H1 (cell line): ENCODE measurements at regions not wholly inside any gene's neighbourhood (a gene's known extent, or its start where the extent isn't known, plus 50 kb on each side); places are given as distances from the start of the nearest gene placed in this dataset.

ENCODE experiments used
- ASH2L ChIP-seq: fragments of 200-600, 300-600 bp; sonication (generic); IDR thresholded peaks from one replicate; pipeline ENCODE4 v1.7.1; 2017; ENCODE audit warnings: low read length
- ATF3 ChIP-seq: IDR thresholded peaks from 2 replicates; pipeline ENCODE4 v1.6.1; 2011; ENCODE audit warnings: low read depth, mild to moderate bottlenecking, low read length; ENCODE audit not compliant: insufficient read depth
- EGR1 ChIP-seq: IDR thresholded peaks from 2 replicates; pipeline ENCODE4 v1.6.1; 2011; ENCODE audit warnings: low read depth, low read length, borderline replicate concordance
- GABPA ChIP-seq: IDR thresholded peaks from 2 replicates; pipeline ENCODE4 v1.6.1; 2011; ENCODE audit warnings: mild to moderate bottlenecking, low read length, moderate library complexity, borderline replicate concordance; ENCODE audit not compliant: insufficient read depth
- KDM4A ChIP-seq: IDR thresholded peaks from one replicate; pipeline ENCODE4 v1.7.1; 2012; ENCODE audit warnings: low read depth, mild to moderate bottlenecking, moderate library complexity, low read length, inconsistent platforms; ENCODE audit not compliant: severe bottlenecking
- NRF1 ChIP-seq: IDR thresholded peaks from 2 replicates; pipeline ENCODE4 v1.6.1; 2011; ENCODE audit warnings: mild to moderate bottlenecking, low read depth, low read length, improper control_type of control experiment
- PHF8 ChIP-seq: fragments of 200-600 bp; sonication (generic); conservative IDR thresholded peaks from 2 replicates; pipeline ENCODE4 v1.7.1; 2012; ENCODE audit warnings: low read depth, mild to moderate bottlenecking, inconsistent platforms, low read length, moderate library complexity
- RFX5 ChIP-seq: IDR thresholded peaks from 2 replicates; pipeline ENCODE4 v1.6.1; 2011; ENCODE audit warnings: low read depth, low read length, improper control_type of control experiment, borderline replicate concordance
- SIN3A ChIP-seq, 2 experiments: IDR thresholded peaks in 1 of 2; conservative IDR thresholded peaks in 1 of 2; 2 replicates each; pipeline ENCODE4 v1.6.1; 2011 to 2012; ENCODE audit warnings: low read length in 2 of 2, improper control_type of control experiment in 1 of 2, low read depth in 1 of 2, mild to moderate bottlenecking in 1 of 2
- TF ChIP-seq, protein P1 (sequence below), 3 experiments: IDR thresholded peaks; 1 replicate in 2 of 3; 2 replicates in 1 of 3; pipeline versions ENCODE4 v1.5.1 to v1.6.1; 2011; ENCODE audit warnings: low read length in 3 of 3, mild to moderate bottlenecking in 3 of 3, inconsistent platforms in 2 of 3, low read depth in 1 of 3, moderate library complexity in 1 of 3; ENCODE audit not compliant: insufficient read depth in 1 of 3; ENCODE audit errors: control extremely low read depth in 1 of 3

DNA sequence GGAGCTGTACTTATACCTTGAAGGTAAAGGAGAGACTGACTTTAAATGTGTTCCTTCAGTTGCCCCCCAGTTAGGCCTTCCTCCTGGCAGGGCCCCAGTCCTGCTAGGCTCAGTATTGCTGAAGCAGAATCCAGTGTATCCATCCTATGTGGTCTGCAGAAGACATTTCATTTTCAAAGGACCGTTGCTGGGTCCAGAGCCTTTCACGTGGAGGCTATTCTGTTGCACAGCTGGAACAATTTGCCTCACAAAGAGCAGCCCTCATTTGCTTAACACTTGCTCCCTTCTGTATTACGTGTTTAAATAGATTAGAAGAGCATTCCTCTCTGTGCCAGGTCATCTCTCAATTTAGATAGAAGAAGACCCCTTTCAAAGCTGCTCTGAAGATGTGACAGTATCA is 78.9 kb upstream of the CFAP20DC start (continued):
- TF ChIP-seq, protein P1, sequence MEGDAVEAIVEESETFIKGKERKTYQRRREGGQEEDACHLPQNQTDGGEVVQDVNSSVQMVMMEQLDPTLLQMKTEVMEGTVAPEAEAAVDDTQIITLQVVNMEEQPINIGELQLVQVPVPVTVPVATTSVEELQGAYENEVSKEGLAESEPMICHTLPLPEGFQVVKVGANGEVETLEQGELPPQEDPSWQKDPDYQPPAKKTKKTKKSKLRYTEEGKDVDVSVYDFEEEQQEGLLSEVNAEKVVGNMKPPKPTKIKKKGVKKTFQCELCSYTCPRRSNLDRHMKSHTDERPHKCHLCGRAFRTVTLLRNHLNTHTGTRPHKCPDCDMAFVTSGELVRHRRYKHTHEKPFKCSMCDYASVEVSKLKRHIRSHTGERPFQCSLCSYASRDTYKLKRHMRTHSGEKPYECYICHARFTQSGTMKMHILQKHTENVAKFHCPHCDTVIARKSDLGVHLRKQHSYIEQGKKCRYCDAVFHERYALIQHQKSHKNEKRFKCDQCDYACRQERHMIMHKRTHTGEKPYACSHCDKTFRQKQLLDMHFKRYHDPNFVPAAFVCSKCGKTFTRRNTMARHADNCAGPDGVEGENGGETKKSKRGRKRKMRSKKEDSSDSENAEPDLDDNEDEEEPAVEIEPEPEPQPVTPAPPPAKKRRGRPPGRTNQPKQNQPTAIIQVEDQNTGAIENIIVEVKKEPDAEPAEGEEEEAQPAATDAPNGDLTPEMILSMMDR (IDR thresholded peaks at IDR 0.05; ENCODE audit: control extremely low read depth in 1 of 3, insufficient read depth in 1 of 3, low read depth in 1 of 3, low read length in 3 of 3): no peak
- no peak for TF ChIP-seq KDM4A
- no peak for TF ChIP-seq ASH2L
- no peak for TF ChIP-seq SIN3A (conservative IDR thresholded peaks at IDR 0.05 in 1 of 2, IDR thresholded peaks at IDR 0.05 in 1 of 2; ENCODE audit: low read depth in 1 of 2, low read length in 2 of 2)
- no peak for TF ChIP-seq ATF3
- no peak for TF ChIP-seq NRF1
- TF ChIP-seq PHF8: no peak
- TF ChIP-seq GABPA: no peak
- TF ChIP-seq RFX5: no peak
- TF ChIP-seq EGR1: no peak
- TF ChIP-seq, all 59 proteins: peak for 19
